Spinal cord (tissue), 9 donors: ENCODE measurements at regions not wholly inside any gene's neighbourhood (a gene's known extent, or its start where the extent isn't known, plus 50 kb on each side); places are given as distances from the start of the nearest gene placed in this dataset.

Experiments used
- DNase-seq, 6 donors: peaks; one replicate each; pipeline versions ENCODE4 v3.0.0 to v3.0.0-alpha.2; 2013 to 2015; ENCODE audit warnings: low spot score in 6 of 6, low read depth in 4 of 6
- H3K27ac ChIP-seq: one replicate; pipeline ENCODE4 v1.5.1; 2013; ENCODE audit warnings: low read depth, low read length, control low read depth
- H3K27me3 ChIP-seq: one replicate; pipeline ENCODE4 v1.6.1; 2013; ENCODE audit warnings: low read length; ENCODE audit not compliant: control insufficient read depth, insufficient read depth
- H3K36me3 ChIP-seq: one replicate; pipeline ENCODE4 v1.6.1; 2013; ENCODE audit warnings: low read length; ENCODE audit not compliant: control insufficient read depth, insufficient read depth
- H3K4me1 ChIP-seq: one replicate; pipeline ENCODE4 v1.6.1; 2013; ENCODE audit warnings: low read length; ENCODE audit not compliant: control insufficient read depth, insufficient read depth
- H3K4me3 ChIP-seq: one replicate; pipeline ENCODE4 v1.5.1; 2013; ENCODE audit warnings: low read depth, low read length, control low read depth
- H3K9me3 ChIP-seq: one replicate; pipeline ENCODE4 v1.6.1; 2013; ENCODE audit warnings: low read length; ENCODE audit not compliant: control insufficient read depth, insufficient read depth
- WGBS: methylation state at CpG from one replicate; pipeline ENCODE4 v1.1.5; 2013; ENCODE audit warnings: missing lambda C conversion rate; ENCODE audit not compliant: insufficient coverage; 5-methylcytosine and 5-hydroxymethylcytosine counted together
- donor health status: healthy.

GRCh38 chr4:124133753-124134152, 578.8 kb downstream of the ANKRD50 start:
- Histone ChIP-seq H3K4me3 (no peak overlapping the region), H3K27ac (no peak overlapping the region), H3K27me3 (no peaks in the 10 kb centered on the region), H3K9me3 (no peaks in the 10 kb centered on the region), H3K4me1 (no peaks in the 10 kb centered on the region), H3K36me3 (no peaks in the 10 kb centered on the region)
- no CpG with 5 or more reads among the region's 1 CpG for WGBS
- no peak for DNase-seq

DNA sequence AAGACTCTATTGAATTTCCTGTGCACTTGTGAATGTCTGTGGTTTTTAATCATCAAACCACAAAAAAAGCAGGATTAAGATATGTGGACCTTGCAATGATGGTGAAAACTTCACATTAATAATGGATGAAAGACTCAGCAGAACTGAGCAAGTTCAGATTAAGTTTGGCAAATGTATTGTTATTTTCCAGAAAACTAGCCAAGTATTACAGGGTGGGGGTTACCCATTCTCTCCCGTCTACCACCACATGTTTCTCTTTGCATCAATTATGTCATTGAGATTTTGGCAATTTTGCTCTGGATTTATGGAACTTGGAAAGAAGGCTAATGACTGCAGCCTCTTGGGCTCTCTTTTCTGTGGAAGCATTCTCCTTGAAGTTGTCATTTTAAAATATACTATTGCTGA, 577.1 kb downstream of the ANKRD50 start:
- no CpG with 5 or more reads among the region's 1 CpG for WGBS
- H3K36me3 ChIP-seq: no peaks in the 10 kb centered on the region
- H3K4me3 ChIP-seq: no peak overlapping the region
- peak in 1 of 6 donors; percentile 13 for DNase-seq
- no peak overlapping the region for H3K27ac ChIP-seq
- no peaks in the 10 kb centered on the region for H3K4me1 ChIP-seq
- H3K27me3 ChIP-seq: no peaks in the 10 kb centered on the region
- no peaks in the 10 kb centered on the region for H3K9me3 ChIP-seq

DNA sequence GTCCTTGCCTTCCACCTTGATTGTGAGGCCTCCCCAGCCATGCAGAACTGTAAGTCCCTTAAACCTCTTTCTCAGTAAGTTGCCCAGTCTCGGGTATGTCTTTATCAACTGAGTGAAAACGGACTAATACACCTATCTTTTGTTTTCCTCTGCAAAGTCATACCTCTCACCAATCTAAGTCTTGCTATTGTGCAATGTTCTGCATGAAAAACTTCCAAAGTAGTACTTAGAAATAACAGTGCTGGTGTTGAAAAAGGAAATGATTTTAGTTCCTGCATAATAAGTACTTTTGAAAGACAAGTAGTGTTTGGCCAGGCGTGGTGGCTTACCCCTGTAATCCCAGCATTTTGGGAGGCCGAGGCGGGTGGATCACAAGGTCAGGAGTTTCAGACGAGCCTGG, 573.5 kb downstream of the ANKRD50 start:
- H3K27ac ChIP-seq: no peak overlapping the region
- H3K36me3 ChIP-seq: no peaks in the 10 kb centered on the region
- no peaks in the 10 kb centered on the region for H3K4me1 ChIP-seq
- no peak overlapping the region for H3K4me3 ChIP-seq
- H3K27me3 ChIP-seq: no peaks in the 10 kb centered on the region
- no CpG with 5 or more reads among the region's 6 CpGs for WGBS
- no peaks in the 10 kb centered on the region for H3K9me3 ChIP-seq
- no peak for DNase-seq

GRCh38 chr4:124143632-124144031, 568.9 kb downstream of the ANKRD50 start:
- Histone ChIP-seq H3K27ac (no peak overlapping the region), H3K27me3 (no peaks in the 10 kb centered on the region), H3K4me1 (no peaks in the 10 kb centered on the region), H3K9me3 (no peaks in the 10 kb centered on the region), H3K36me3 (no peaks in the 10 kb centered on the region), H3K4me3 (no peak overlapping the region)
- no peak for DNase-seq
- no CpG with 5 or more reads among the region's 4 CpGs for WGBS

- WGBS: 0% methylated on average over 2 of the region's 4 CpGs
- Histone ChIP-seq H3K4me3 (no peak overlapping the region), H3K9me3 (no peaks in the 10 kb centered on the region), H3K36me3 (no peaks in the 10 kb centered on the region), H3K4me1 (no peaks in the 10 kb centered on the region), H3K27ac (no peak overlapping the region), H3K27me3 (no peaks in the 10 kb centered on the region)
- peak; percentile 27 to 83 (median 48) for DNase-seq
These were observed 568.3 kb downstream of the ANKRD50 start for GRCh38 chr4:124144238-124144654.

GRCh38 chr4:124146068-124146467, 566.5 kb downstream of the ANKRD50 start:
- no peaks in the 10 kb centered on the region for H3K36me3 ChIP-seq
- H3K4me3 ChIP-seq: no peak overlapping the region
- H3K9me3 ChIP-seq: no peaks in the 10 kb centered on the region
- H3K27ac ChIP-seq: no peak overlapping the region
- H3K27me3 ChIP-seq: no peaks in the 10 kb centered on the region
- no peak for DNase-seq
- no CpG with 5 or more reads among the region's 1 CpG for WGBS
- H3K4me1 ChIP-seq: no peaks in the 10 kb centered on the region

DNA sequence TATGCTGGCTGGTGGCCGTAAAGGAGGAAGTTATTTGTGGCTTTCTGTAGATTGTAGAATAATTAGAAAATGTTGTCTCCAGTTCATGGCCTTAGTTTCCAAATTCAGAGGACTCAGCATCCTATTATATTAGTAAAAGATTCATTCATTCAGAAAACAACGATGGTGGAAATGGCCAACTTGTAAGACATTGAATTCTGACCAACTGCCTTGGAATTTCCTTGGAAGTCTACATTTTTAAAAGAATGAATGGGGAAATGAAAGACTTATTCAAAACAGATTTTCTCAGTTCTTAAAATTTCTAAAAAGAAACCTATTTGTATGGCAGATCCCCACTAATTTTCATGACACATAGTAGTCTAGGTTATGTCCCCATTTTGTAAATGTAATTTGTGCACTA, 561.5 kb downstream of the ANKRD50 start:
- H3K9me3 ChIP-seq: no peaks in the 10 kb centered on the region
- no peak overlapping the region for H3K27ac ChIP-seq
- no peak for DNase-seq
- no peaks in the 10 kb centered on the region for H3K4me1 ChIP-seq
- H3K4me3 ChIP-seq: no peak overlapping the region
- WGBS: no CpG with 5 or more reads among the region's 2 CpGs
- H3K36me3 ChIP-seq: no peaks in the 10 kb centered on the region
- no peaks in the 10 kb centered on the region for H3K27me3 ChIP-seq

DNA sequence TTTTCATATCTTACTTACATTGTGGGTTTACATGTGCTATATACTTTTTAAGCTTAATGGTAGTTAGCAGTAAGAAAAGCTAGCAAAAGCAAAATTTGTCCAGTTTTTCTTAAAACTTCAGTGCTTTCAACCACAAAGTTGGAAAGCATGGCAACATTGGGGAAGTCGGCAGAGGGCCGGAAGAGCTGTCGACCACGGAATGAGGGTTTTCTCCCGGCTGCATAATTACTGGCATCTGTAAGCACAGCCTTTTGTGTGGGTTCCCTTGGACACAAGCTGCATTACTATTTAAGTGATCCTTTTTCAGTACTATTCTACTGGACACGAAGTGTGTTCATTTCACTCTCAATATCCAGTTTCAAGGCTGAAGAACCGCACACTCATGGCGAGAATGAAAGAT, 560.4 kb downstream of the ANKRD50 start:
- H3K4me1 ChIP-seq: no peaks in the 10 kb centered on the region
- no peaks in the 10 kb centered on the region for H3K36me3 ChIP-seq
- no peak overlapping the region for H3K27ac ChIP-seq
- H3K4me3 ChIP-seq: no peak overlapping the region
- no peaks in the 10 kb centered on the region for H3K9me3 ChIP-seq
- peak in 2 of 6 donors; percentile 30 to 37 for DNase-seq
- H3K27me3 ChIP-seq: no peaks in the 10 kb centered on the region
- WGBS: 28% methylated on average over 5 of the region's 8 CpGs

- Histone ChIP-seq H3K27me3 (no peaks in the 10 kb centered on the region), H3K4me3 (no peak overlapping the region), H3K9me3 (no peaks in the 10 kb centered on the region), H3K4me1 (no peaks in the 10 kb centered on the region), H3K27ac (no peak overlapping the region), H3K36me3 (no peaks in the 10 kb centered on the region)
- DNase-seq: no peak
- no CpG with 5 or more reads among the region's 1 CpG for WGBS
These were observed 557.3 kb downstream of the ANKRD50 start for GRCh38 chr4:124155239-124155638.

- H3K4me1 ChIP-seq: no peaks in the 10 kb centered on the region
- peak in 1 of 6 donors; percentile 76 for DNase-seq
- H3K27ac ChIP-seq: no peak overlapping the region
- no CpG with 5 or more reads among the region's 4 CpGs for WGBS
- H3K27me3 ChIP-seq: no peaks in the 10 kb centered on the region
- no peak overlapping the region for H3K4me3 ChIP-seq
- H3K36me3 ChIP-seq: no peaks in the 10 kb centered on the region
- no peaks in the 10 kb centered on the region for H3K9me3 ChIP-seq
These were observed 555.0 kb downstream of the ANKRD50 start for GRCh38 chr4:124157396-124158083.
